ENCODE measurements at regions not wholly inside any gene's neighbourhood (a gene's known extent, or its start where the extent isn't known, plus 50 kb on each side); places are given as distances from the start of the nearest gene placed in this dataset.
A peak's percentile ranks its signal among the peaks of the same experiment; 100 is the strongest.

DNA sequence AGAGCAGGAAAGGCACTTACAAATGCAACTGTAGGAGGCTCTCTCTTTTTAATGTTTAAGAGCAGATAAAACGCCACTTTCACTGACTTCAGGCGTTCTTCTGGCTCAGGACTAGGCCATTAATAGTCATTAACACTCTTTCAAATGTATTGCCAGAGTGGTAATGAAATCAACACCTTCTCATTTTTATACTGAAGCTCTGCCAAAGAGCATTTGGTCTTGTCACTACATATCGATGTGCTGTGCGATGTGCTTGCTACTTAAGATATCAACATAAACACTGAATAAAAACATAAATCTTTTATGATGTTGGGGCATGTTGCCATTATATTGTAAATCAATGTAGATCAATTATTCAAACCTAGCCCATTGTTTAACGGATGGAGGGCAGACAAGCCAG is 634.7 kb downstream of the ARL4A start:
- no peak overlapping the region for H3K4ac ChIP-seq (ENCODE audit: low read length)
- no CpG with 5 or more reads among the region's 5 CpGs for WGBS, 2 donors (ENCODE audit: extremely low coverage in 2 of 2, insufficient read length in 2 of 2, insufficient replicate concordance in 1 of 2)
- no peaks in the 10 kb centered on the region for H3K79me1 ChIP-seq (ENCODE audit: low read depth, low read length)
- DNase-seq (ENCODE audit: low spot score), result no peak
- no peak overlapping the region for H3K23ac ChIP-seq (ENCODE audit: low read depth, low read length, poor library complexity)
- no peak overlapping the region for H3K9ac ChIP-seq (ENCODE audit: low read depth, low read length, poor library complexity)
- H3K14ac ChIP-seq (ENCODE audit: low read length), result no peak overlapping the region
- no peak overlapping the region for H2AFZ ChIP-seq (ENCODE audit: low read length)
- H2BK12ac ChIP-seq (ENCODE audit: low read length), result no peak overlapping the region
- no peak overlapping the region for H3K18ac ChIP-seq (ENCODE audit: low read length)
- no peaks in the 10 kb centered on the region for H3K36me3 ChIP-seq (replicated peaks in 1 of 2; ENCODE audit: control insufficient read depth in 2 of 2, insufficient read depth in 2 of 2, low read length in 2 of 2)
- H4K8ac ChIP-seq (ENCODE audit: low read depth, low read length), result no peak overlapping the region
- no peak overlapping the region for H2BK120ac ChIP-seq (ENCODE audit: low read depth, low read length)
- no peak overlapping the region for H2BK5ac ChIP-seq (ENCODE audit: low read length)
- H2BK15ac ChIP-seq (ENCODE audit: low read length), result no peak overlapping the region
- no peak overlapping the region for H3K4me3 ChIP-seq (ENCODE audit: low read length in 2 of 2)
- H3K27ac ChIP-seq (replicated peaks; ENCODE audit: low read length), result no peak overlapping the region
- H3K27me3 ChIP-seq (ENCODE audit: control insufficient read depth in 3 of 3, insufficient read depth in 3 of 3, low read depth in 1 of 3, low read length in 3 of 3), result no peaks in the 10 kb centered on the region
- no peak overlapping the region for H4K91ac ChIP-seq (ENCODE audit: low read depth, low read length, poor library complexity)
- no peaks in the 10 kb centered on the region for H3K4me1 ChIP-seq (ENCODE audit: control insufficient read depth in 2 of 2, insufficient read depth in 1 of 2, low read depth in 1 of 2, low read length in 2 of 2)
- H3K9me3 ChIP-seq (replicated peaks in 1 of 2; ENCODE audit: control insufficient read depth in 2 of 2, insufficient read depth in 1 of 2, low read depth in 1 of 2, low read length in 2 of 2), result no peaks in the 10 kb centered on the region
- H2AK5ac ChIP-seq (ENCODE audit: low read depth, low read length), result no peak overlapping the region
- H3K4me2 ChIP-seq (ENCODE audit: insufficient read depth, low read length, poor library complexity, severe bottlenecking), result no peak overlapping the region

DNA sequence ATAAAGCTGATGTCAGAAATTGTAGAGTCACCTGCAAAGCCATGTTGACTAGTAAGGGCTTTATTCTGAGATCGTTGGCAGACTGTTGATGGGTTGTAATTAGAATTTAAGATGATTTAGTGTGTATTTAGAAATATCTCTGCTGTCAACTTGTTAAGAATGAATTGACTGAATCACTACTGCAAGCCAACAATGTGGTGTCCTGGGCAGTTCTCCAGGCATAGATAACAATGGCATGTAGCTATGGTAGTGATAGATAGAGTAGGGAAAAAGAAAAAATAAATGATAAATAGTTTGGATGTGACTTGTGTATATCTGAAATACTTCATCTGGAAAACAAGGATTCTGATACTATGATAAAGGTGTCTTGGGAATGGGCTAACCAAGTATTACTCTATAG is 640.2 kb downstream of the ARL4A start:
- Histone ChIP-seq H2BK12ac (ENCODE audit: low read length) (no peak overlapping the region), H3K4ac (ENCODE audit: low read length) (no peak overlapping the region), H3K4me3 (ENCODE audit: low read length in 2 of 2) (no peak overlapping the region), H2BK5ac (ENCODE audit: low read length) (no peak overlapping the region), H3K27me3 (ENCODE audit: control insufficient read depth in 3 of 3, insufficient read depth in 3 of 3, low read depth in 1 of 3, low read length in 3 of 3) (no peaks in the 10 kb centered on the region), H2BK15ac (ENCODE audit: low read length) (no peak overlapping the region), H4K91ac (ENCODE audit: low read depth, low read length, poor library complexity) (no peak overlapping the region), H3K9ac (ENCODE audit: low read depth, low read length, poor library complexity) (no peak overlapping the region), H3K4me1 (ENCODE audit: control insufficient read depth in 2 of 2, insufficient read depth in 1 of 2, low read depth in 1 of 2, low read length in 2 of 2) (no peaks in the 10 kb centered on the region), H4K8ac (ENCODE audit: low read depth, low read length) (no peak overlapping the region), H3K4me2 (ENCODE audit: insufficient read depth, low read length, poor library complexity, severe bottlenecking) (no peak overlapping the region), H3K79me1 (ENCODE audit: low read depth, low read length) (no peaks in the 10 kb centered on the region), H2AK5ac (ENCODE audit: low read depth, low read length) (no peak overlapping the region), H3K27ac (replicated peaks; ENCODE audit: low read length) (no peak overlapping the region), H3K23ac (ENCODE audit: low read depth, low read length, poor library complexity) (no peak overlapping the region), H2AFZ (ENCODE audit: low read length) (no peak overlapping the region), H3K36me3 (replicated peaks in 1 of 2; ENCODE audit: control insufficient read depth in 2 of 2, insufficient read depth in 2 of 2, low read length in 2 of 2) (no peaks in the 10 kb centered on the region), H2BK120ac (ENCODE audit: low read depth, low read length) (no peak overlapping the region), H3K18ac (ENCODE audit: low read length) (no peak overlapping the region), H3K9me3 (replicated peaks in 1 of 2; ENCODE audit: control insufficient read depth in 2 of 2, insufficient read depth in 1 of 2, low read depth in 1 of 2, low read length in 2 of 2) (no peaks in the 10 kb centered on the region), H3K14ac (ENCODE audit: low read length) (no peak overlapping the region)
- no peak for DNase-seq (ENCODE audit: low spot score)
- WGBS, 2 donors (ENCODE audit: extremely low coverage in 2 of 2, insufficient read length in 2 of 2, insufficient replicate concordance in 1 of 2), result no CpG with 5 or more reads among the region's 1 CpG

- Histone ChIP-seq H3K4me1 (ENCODE audit: control insufficient read depth in 2 of 2, insufficient read depth in 1 of 2, low read depth in 1 of 2, low read length in 2 of 2) (no peaks in the 10 kb centered on the region), H2AFZ (ENCODE audit: low read length) (peak overlapping the region; percentile 24), H4K8ac (ENCODE audit: low read depth, low read length) (no peak overlapping the region), H3K9me3 (replicated peaks in 1 of 2; ENCODE audit: control insufficient read depth in 2 of 2, insufficient read depth in 1 of 2, low read depth in 1 of 2, low read length in 2 of 2) (no peaks in the 10 kb centered on the region), H2AK5ac (ENCODE audit: low read depth, low read length) (no peak overlapping the region), H4K91ac (ENCODE audit: low read depth, low read length, poor library complexity) (no peak overlapping the region), H3K4me2 (ENCODE audit: insufficient read depth, low read length, poor library complexity, severe bottlenecking) (no peak overlapping the region), H3K27ac (replicated peaks; ENCODE audit: low read length) (no peak overlapping the region), H3K4me3 (ENCODE audit: low read length in 2 of 2) (no peak overlapping the region), H2BK120ac (ENCODE audit: low read depth, low read length) (no peak overlapping the region), H3K79me1 (ENCODE audit: low read depth, low read length) (no peaks in the 10 kb centered on the region), H3K14ac (ENCODE audit: low read length) (no peak overlapping the region), H2BK15ac (ENCODE audit: low read length) (no peak overlapping the region), H3K18ac (ENCODE audit: low read length) (no peak overlapping the region), H3K9ac (ENCODE audit: low read depth, low read length, poor library complexity) (no peak overlapping the region), H2BK12ac (ENCODE audit: low read length) (no peak overlapping the region), H3K27me3 (ENCODE audit: control insufficient read depth in 3 of 3, insufficient read depth in 3 of 3, low read depth in 1 of 3, low read length in 3 of 3) (no peaks in the 10 kb centered on the region), H3K23ac (ENCODE audit: low read depth, low read length, poor library complexity) (no peak overlapping the region), H2BK5ac (ENCODE audit: low read length) (no peak overlapping the region), H3K4ac (ENCODE audit: low read length) (no peak overlapping the region), H3K36me3 (replicated peaks in 1 of 2; ENCODE audit: control insufficient read depth in 2 of 2, insufficient read depth in 2 of 2, low read length in 2 of 2) (no peaks in the 10 kb centered on the region)
- DNase-seq (ENCODE audit: low spot score), result no peak
- WGBS, 2 donors (ENCODE audit: extremely low coverage in 2 of 2, insufficient read length in 2 of 2, insufficient replicate concordance in 1 of 2), result no CpG with 5 or more reads among the region's 1 CpG
These were observed 645.9 kb downstream of the ARL4A start for GRCh38 chr7:13333371-13333770.

- no peak overlapping the region for H3K14ac ChIP-seq (ENCODE audit: low read length)
- H3K4me2 ChIP-seq (ENCODE audit: insufficient read depth, low read length, poor library complexity, severe bottlenecking), result no peak overlapping the region
- no peak for DNase-seq (ENCODE audit: low spot score)
- H4K8ac ChIP-seq (ENCODE audit: low read depth, low read length), result no peak overlapping the region
- H3K79me1 ChIP-seq (ENCODE audit: low read depth, low read length), result no peaks in the 10 kb centered on the region
- no peaks in the 10 kb centered on the region for H3K4me1 ChIP-seq (ENCODE audit: control insufficient read depth in 2 of 2, insufficient read depth in 1 of 2, low read depth in 1 of 2, low read length in 2 of 2)
- H3K4me3 ChIP-seq (ENCODE audit: low read length in 2 of 2), result no peak overlapping the region
- no peaks in the 10 kb centered on the region for H3K27me3 ChIP-seq (ENCODE audit: control insufficient read depth in 3 of 3, insufficient read depth in 3 of 3, low read depth in 1 of 3, low read length in 3 of 3)
- no peak overlapping the region for H3K27ac ChIP-seq (replicated peaks; ENCODE audit: low read length)
- no peak overlapping the region for H3K23ac ChIP-seq (ENCODE audit: low read depth, low read length, poor library complexity)
- no peak overlapping the region for H2BK12ac ChIP-seq (ENCODE audit: low read length)
- H2BK15ac ChIP-seq (ENCODE audit: low read length), result no peak overlapping the region
- no peak overlapping the region for H2AK5ac ChIP-seq (ENCODE audit: low read depth, low read length)
- H2AFZ ChIP-seq (ENCODE audit: low read length), result no peak overlapping the region
- no peaks in the 10 kb centered on the region for H3K9me3 ChIP-seq (replicated peaks in 1 of 2; ENCODE audit: control insufficient read depth in 2 of 2, insufficient read depth in 1 of 2, low read depth in 1 of 2, low read length in 2 of 2)
- H2BK120ac ChIP-seq (ENCODE audit: low read depth, low read length), result no peak overlapping the region
- H2BK5ac ChIP-seq (ENCODE audit: low read length), result no peak overlapping the region
- no CpG with 5 or more reads among the region's 4 CpGs for WGBS, 2 donors (ENCODE audit: extremely low coverage in 2 of 2, insufficient read length in 2 of 2, insufficient replicate concordance in 1 of 2)
- no peak overlapping the region for H3K18ac ChIP-seq (ENCODE audit: low read length)
- no peaks in the 10 kb centered on the region for H3K36me3 ChIP-seq (replicated peaks in 1 of 2; ENCODE audit: control insufficient read depth in 2 of 2, insufficient read depth in 2 of 2, low read length in 2 of 2)
- no peak overlapping the region for H4K91ac ChIP-seq (ENCODE audit: low read depth, low read length, poor library complexity)
- H3K4ac ChIP-seq (ENCODE audit: low read length), result no peak overlapping the region
- no peak overlapping the region for H3K9ac ChIP-seq (ENCODE audit: low read depth, low read length, poor library complexity)
These were observed 648.8 kb downstream of the ARL4A start for GRCh38 chr7:13336227-13336626.

Data from neuronal stem cell (in vitro differentiated cells).